Islet precursor cell (in vitro differentiated cells): ENCODE measurements at regions not wholly inside any gene's neighbourhood (a gene's known extent, or its start where the extent isn't known, plus 50 kb on each side); places are given as distances from the start of the nearest gene placed in this dataset.

Experiments used
- DNase-seq: peaks from one replicate; pipeline ENCODE4 v3.0.0-alpha.2; 2018

DNA sequence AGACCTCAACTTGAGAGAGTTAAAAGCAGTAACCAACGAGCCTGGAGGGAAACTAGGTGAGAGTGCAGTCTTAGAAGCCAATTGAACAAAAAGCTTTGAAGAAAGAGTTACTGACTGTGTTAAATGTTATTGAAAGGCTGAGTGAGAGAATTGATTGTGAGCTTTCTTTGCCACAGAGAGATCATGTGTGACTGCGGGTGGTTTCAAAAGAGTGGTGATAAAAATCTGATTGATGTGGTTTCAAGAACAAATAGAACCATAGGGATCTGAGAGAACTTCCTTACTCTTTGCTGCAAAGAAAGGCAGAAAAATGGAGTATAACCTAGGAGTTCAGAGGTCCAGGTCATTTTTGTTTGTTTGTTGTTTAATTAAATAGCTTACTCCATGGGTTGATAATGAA is 759.9 kb upstream of the ALCAM start:
- no peak for DNase-seq

DNA sequence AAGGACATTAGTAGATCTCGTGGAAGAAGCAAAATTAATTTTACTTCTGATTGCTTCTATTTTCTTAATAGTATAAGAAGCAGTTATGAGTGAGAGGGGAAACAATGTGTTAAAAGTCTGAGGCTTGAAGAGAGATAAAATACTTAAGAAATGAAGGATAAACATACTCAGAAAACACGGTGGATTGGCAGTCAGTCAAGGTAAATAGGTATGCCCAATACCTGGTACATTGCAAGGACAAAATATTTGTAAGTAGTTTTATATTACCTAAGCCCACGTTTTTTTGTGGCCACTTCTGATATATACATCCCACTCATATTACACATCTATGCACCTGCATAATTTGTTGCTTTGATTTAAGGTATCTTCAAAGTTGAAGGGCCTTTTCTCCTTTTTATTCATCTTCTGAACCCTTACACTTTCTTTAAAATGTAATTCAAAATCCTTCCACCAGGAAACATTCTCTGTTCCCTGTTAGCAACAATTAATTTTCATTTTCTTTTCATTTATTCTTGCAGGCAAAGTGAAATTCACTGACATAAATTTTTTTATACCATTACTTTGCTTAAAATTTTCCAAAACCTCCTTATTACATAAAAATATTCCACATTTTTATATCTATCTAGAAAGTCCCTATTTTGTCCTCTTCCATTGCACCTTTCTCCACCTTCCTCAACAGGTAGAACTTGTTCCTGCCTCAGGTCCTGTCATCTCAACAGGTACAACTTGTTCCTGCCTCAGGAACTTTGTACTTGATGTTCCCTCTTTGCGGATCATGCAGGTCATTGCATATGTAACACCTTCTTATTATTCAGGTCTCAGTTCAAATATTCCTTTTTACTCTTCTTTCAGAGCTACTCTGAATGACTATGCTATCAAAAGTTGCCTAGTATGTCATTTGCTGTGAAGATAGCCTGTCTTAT is 755.7 kb upstream of the ALCAM start:
- no peak for DNase-seq

DNA sequence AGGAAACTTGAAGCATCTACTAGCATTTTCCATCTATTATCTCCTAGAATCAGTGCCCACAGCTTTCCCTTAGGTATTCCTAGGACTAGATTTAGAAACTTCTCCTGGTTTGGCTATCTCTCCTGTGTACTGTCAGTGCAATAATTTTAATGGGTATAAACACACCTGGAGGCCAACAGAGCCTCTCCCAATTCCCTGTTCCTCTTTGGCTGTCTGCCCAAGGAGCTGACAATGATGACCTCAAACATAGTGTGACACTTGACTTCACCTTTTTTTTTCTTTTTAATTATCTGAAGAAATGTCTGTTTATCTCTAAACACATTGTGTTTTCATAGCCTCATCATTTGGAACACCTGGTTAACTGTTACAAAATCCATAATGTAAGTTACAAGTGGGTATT is 754.5 kb upstream of the ALCAM start:
- no peak for DNase-seq

DNA sequence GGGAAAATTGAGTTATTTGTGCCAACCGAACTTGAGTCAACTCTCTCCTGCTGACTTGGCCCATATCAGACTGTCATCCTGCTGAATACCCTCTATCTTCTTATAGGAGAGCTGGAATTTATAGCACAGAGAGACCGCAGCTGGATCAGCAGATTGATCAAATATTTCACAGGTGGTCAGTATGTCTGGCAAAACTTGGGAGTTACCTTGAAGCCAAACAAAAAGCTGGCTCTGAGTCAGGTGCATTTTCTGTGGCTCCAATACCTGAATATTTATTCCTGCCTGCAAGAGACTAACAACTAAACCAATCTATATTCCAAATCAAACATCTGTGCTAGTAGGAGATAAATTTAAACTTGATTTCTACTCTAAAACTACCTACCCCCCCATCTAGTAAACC is 752.1 kb upstream of the ALCAM start:
- DNase-seq: no peak

DNA sequence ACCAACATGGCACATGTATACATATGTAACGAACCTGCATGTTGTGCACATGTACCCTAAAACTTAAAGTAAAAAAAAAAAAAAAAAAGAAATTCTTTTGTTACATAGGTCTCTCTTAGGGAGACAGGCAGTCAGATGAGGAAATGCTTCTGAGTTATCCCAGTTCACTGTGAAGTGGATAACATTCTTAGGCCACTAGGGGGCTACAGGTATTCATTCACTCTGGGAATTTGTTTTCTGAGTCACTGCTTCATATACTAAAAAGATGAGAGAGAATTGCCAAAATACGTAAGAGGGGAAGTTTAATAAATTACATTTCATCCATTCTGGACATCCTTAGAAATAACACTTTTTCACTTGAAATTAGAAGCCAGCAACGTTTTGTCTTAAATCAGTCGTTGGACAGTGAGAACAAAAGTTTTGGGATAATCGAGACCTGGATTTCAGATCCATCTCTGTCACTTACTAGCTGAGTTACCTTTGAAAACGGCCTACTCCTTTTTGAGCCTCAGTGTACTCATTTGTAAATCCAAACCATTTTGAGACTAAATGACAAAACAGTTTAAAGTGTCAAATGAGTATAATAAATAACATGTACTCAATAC is 738.4 kb upstream of the ALCAM start:
- DNase-seq: no peak

DNA sequence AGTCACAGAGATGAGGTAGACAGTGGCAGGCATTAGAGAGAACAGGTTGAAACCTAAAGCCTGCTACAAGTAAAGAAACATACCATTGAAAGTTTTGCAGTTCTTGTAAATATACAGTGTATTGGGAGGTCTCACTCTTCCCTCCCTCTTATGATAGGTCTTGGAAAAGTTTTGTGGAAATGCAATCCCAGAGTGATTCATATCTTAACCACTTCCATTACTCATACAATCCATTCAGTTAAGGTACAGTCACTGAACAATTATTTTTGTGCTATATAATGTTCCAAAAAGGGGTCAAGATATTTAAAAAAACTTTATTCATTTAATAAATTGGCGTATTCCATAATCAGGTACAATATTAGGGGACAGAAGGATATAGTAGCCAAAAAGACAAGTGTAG is 737.7 kb upstream of the ALCAM start:
- no peak for DNase-seq

DNA sequence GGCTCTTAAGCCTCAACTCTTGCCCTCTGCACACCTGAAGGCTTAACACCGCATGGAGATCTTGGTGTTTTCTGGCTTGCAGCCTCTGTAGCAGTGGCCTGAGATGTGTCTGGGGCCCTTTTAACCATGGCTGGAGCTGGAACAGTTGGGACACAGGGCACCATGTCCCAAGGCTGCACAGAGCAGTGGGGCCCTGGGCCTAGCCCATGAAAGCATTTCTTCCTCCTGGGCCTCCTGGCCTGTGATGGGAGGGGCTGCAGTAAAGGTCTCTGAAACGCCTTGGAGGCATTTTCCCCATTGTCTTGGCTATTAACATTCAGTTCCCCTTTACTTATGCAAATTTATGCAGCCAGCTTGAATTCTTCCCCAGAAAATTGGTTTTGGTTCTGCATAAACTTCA is 735.5 kb upstream of the ALCAM start:
- no peak for DNase-seq

DNA sequence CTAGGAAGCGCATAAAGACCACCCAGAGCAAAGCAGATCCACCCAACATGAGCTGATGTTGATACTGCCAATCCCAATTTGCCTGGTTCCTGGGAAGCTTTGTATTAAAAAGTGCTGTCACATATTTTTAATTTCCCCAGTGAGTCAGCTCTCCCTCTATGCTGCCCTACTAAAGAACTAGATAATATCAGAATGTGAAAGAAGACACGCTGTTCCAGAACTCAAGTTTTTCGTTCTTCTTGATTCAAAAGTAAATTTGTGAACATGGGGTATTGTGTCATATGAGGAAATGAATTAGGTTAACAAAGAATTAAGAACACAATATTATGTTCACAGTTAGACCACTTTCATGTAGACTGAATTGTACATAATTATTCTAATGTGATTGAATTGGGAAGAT is 734.2 kb upstream of the ALCAM start:
- DNase-seq: no peak

DNA sequence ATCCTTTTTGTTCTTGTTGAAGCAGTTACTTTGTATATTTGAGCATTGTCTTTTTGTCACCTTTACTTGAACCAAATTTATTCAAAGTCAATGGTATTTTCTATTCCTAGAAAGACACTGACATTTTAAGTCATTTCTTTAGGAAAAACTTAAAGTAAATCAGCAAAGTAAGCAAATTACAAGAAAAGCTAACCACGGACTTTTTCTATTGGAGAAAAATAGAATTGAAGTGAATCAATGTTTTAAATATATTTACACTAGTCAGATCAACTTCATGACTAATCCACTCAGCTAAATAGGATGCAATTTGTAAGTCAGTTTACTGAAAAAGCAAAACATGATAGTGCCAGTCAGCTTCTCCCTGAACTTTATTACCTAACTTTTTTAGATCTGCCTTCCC is 733.8 kb upstream of the ALCAM start:
- no peak for DNase-seq

DNA sequence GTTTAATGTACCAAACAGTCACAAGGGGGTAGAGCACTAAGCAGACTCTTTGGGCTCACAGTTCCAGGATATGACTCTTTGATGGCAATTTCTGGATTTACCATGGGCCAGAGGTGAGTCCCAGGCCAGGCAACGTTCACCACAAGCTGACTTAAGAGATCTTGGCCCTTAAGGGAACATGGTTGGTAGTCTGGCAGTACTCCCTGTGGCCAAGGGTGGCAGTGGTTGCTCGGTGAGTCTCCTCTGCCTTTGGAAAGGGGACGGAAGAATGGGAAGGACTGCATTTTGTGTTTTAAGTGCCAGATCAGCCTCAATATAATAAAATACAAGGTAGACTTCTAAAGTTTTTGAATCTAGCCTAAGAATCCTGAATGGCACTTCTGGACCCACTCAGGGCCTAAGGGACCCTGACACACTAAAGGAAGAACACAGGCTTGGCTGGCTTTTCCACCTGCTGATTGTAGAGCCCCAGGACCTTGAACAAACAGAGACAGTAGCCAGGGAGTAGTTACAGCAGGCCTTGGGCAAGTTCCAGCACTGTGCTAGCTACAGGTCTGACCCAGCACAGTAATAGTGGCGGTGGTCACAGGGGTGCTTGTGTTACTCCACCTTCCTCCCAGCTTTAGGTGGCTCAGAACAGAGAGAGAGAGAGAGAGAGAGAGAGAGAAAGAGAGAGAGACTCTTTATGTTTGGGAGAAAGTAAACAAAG is 730.7 kb upstream of the ALCAM start:
- peak; percentile 57 for DNase-seq

DNA sequence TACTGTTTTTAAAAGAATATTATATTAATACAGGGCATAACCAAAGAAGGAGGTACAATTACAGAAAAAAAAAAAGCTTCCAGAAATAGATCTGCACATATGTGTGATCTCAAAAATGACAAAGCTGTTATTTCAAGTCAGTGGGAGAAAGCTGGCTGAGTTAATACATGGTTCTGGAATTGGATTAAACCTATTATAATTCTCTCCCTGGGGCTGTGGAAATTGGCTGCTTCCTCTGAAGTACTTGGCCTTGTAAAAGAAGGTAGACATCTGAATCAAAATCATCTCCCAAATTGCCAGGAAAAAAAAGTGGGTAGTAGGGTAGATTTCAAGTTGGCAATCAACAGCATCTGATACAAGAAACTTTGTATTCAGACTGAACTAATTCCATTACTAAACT is 723.9 kb upstream of the ALCAM start:
- no peak for DNase-seq

DNA sequence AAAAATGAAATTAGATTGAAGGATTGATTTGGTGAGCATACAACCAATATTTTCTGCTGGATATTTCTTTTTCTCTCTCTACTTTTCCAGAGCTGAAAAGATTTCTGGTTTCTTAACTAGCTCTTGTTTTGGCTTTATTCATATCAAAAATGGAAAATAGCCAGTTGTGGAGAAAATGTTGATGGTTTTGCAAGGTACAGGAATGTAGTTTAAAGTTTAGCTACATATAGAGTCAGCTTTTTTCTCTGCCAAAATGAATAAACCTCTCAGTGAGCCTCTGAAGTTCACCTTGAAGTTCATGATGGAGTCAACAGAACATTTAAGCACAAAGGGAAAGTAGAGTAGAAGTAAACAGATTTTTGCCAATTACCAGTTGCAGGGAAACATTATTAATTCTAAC is 720.5 kb upstream of the ALCAM start:
- no peak for DNase-seq

DNA sequence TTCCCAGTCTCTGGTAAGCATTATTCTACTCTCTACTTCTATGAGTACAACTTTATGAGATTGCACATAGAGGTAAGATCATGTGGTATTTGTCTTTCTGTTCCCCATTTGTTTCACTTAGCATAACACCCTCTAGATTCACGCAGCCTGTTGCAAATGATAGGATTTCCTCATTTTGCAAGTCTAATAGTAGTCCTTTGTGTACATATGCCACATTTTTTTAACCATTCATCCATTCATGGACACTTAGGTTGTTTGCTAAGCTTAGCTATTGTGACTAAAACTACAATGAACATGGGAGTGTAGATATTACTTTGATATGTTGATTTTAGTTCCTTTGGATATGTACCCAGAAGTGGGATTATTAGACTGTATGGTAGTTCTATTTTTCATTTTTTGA is 717.9 kb upstream of the ALCAM start:
- no peak for DNase-seq

DNA sequence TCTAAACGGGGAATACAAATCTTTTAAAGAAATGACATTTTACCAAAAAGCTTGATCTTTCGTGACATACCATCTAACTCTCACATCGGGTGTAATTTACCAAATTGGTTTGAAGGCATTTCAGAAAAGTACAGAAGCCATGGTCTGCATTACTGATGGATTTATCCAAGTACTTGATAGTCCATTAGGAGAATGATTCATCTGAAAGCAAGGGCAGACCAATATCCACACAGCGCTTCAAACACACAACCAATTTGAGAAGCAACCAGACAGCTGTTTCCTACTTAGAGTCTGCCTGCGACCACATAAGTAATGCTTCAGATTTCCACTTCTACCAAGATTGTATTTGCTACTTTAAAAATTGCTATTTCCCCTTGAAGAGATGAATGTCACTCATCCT is 697.6 kb upstream of the ALCAM start:
- no peak for DNase-seq

DNA sequence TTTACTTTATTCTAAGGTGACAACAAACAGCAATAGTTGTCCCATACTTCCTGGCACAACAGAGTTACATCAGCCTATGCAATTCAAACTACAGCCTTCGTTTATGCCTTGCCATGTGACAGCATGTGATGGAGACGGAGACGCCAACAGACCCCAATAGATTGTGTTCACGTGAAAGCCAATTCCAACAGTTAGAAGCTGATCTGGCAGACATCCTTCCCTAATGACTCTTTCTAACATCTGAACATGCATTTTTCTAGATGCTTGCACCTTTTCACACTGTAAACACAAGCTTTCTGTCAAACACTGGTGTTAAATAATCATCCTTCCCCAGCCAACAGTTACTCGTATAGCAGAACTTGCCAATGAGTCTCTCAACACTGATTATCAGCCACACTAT is 694.4 kb upstream of the ALCAM start:
- no peak for DNase-seq

DNA sequence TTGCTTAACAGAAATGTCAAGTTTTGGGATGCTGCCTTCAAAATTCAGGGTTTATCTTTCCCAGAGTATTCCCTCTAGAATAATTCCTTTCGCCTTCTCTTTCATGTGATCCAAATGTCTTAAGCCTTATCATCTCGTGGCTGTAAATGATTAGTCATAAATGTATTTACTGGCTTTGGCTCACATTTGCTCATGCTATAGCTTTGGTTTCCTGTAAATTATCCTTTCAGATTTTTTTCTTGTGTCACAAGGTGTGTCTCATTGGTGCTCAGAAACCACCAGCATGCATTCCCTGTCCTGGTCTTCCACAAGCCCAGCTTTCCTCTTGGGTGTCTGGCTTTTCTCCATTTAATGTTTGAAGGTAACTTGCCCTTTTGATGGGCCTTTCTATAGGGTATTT is 692.7 kb upstream of the ALCAM start:
- DNase-seq: no peak

DNA sequence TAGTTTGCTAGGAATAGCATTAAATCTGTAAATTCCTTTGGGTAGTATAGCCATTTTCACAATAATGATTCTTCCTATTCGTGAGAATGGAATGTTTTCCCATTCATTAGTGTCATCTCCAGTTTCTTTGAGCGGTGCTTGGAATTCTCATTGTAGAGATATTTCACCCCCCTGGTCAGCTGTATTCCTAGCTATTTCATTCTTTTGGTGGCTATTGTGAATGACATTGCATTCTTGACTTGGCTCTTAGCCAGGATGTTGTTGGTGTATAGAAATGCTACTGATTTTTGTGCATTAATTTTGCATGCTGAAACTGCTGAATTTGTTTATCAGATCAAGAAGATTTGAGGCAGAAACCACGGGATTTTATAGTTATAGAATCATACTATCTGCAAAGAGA is 690.5 kb upstream of the ALCAM start:
- DNase-seq: no peak

DNA sequence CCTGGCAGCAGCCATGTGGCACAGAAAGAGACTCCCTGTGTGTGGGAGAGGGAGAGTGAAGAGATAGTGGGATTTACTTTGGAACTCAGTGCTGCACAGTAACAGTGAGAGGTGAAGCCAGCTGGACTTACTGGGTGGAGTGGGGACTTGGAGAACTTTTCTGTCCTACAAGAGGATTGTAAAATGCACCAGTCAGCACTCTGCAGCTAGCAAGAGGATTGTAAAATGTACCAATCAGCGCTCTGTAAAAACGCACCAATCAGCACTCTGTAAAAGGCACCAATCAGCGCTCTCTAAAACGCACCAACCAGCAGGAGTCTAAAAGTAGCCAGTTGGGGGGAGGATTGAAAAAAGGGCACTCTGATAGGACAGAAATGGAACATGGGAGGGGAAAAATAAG is 688.8 kb upstream of the ALCAM start:
- no peak for DNase-seq

DNA sequence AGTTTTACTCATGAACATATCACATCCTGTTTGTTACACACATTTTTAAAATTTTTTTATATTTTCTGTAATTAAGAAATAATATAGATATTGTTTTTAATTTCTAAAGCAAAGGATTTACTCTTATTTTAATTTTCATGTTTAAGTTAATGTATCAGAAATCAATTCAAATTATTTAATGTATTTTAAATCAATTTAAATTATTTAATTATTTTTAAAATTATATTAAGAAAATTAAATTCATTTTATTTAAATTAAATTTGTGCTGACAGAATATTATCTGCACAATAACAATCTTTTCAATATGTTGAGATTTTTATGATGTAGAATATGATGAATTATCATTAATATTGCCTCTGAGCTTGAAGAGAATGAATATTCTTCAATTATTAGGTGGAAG is 681.2 kb upstream of the ALCAM start:
- DNase-seq: no peak

DNA sequence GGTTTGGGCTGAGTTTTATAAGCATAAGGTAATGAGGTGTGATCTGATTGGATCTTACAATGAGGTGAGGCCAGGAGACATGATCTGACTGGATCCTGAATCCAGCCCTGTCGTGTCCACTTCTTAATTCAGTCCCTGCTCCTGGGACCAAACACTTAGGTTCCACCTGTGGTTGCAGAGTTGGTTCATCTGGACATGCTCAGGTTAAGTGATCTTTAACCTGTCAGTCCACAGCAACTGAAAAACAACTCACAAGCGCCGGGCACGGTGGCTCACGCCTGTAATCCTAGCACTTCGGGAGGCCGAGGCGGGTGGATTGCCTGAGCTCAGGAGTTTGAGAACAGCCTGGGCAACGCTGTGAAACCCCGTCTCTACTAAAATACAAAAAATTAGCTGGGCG is 679.3 kb upstream of the ALCAM start:
- no peak for DNase-seq

DNA sequence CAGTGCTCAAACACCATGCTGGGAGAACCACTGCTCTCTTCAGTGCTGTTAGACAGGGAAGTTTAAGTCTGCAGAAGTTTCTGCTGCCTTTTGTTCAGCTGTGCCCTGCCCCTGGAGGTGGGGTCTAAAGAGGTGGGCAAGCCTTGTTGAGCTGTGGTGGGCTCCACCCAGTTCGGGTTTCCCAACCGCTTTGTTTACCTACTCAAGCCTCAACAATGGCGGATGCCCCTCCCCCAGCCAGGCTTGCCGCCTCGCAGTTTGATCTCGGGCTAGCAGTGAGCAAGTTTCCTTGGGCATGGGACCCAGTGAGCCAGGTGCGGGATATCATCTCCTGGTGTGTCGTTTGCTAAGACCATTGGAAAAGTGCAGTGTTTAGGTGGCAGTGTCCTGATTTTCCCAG is 670.2 kb upstream of the ALCAM start:
- no peak for DNase-seq

DNA sequence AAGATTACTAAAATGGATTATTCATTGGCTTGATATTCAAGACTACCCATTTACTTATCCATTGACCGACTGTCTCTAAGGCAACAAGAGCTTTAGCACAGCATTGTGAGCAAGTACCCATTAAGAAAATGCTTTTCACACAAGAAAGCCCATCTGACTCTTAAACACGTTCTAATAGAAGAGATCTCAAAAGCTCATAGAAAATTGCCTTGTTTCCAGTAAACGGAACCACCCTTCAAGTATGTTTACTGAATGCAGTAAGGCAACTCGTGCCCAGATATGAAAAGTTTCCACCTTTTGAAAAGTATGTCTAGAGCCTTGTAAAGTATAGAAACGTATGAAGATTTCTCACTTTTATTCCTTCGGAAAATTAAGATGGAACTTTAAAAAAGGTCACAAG is 655.3 kb upstream of the ALCAM start:
- no peak for DNase-seq

DNA sequence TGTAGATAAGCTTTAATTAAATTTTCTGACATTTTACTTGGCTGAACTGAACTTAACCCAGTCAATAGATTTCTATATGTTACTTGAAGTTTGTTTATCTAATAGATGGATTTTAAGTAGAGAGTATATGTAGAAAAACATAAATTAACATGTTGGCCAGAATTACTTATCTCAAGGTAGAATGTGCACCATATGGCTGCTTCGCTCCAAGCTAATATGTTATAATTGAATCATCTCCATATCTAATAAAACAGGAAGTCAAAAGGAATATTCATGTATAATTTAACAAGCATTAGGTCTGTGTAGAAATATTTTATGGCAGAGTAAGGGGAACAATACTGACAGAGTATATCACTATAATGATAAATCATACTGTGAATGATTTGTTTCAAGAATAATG is 650.7 kb upstream of the ALCAM start:
- no peak for DNase-seq

DNA sequence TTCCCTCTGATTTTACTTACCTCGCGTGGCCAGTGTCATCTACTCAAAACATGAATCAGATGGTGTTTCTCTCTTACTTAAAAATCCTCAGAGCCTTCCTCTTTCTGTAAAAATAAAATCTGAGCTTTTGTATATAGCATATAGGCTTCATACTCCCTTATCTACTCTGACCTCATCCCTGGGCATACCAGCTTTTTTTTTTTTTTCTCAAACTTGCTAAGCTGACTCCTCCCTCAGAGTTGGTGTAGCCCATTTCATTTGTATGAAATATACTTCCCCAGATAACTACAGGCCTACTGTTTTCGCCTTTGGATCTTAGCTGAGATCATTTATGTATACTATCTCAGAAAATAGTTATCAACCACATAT is 648.9 kb upstream of the ALCAM start:
- no peak for DNase-seq
